Left ventricle myocardium inferior (tissue), 1 donor: ENCODE measurements at regions not wholly inside any gene's neighbourhood (a gene's known extent, or its start where the extent isn't known, plus 50 kb on each side); places are given as distances from the start of the nearest gene placed in this dataset.

Source experiments
- DNase-seq: peaks from one replicate; pipeline ENCODE4 v3.0.0-alpha.2; 2020
- H3K27ac ChIP-seq: fragments of 200-600 bp; replicated peaks from 2 replicates; pipeline ENCODE4 v1.8.0; 2021
- H3K27me3 ChIP-seq: fragments of 200-600 bp; 2 replicates; pipeline ENCODE4 v1.8.0; 2021; ENCODE audit warnings: low read depth
- H3K36me3 ChIP-seq: fragments of 200-600 bp; 2 replicates; pipeline ENCODE4 v1.8.0; 2021
- H3K4me1 ChIP-seq: fragments of 200-600 bp; 2 replicates; pipeline ENCODE4 v1.8.0; 2021
- H3K4me3 ChIP-seq: fragments of 200-600 bp; 2 replicates; pipeline ENCODE4 v1.8.0; 2021; ENCODE audit warnings: mild to moderate bottlenecking, moderate library complexity
- H3K9me3 ChIP-seq: fragments of 200-600 bp; replicated peaks from 2 replicates; pipeline ENCODE4 v1.8.0; 2021
- CTCF ChIP-seq: fragments of 200-600 bp; IDR thresholded peaks from 2 replicates; pipeline ENCODE4 v1.8.0; 2021; ENCODE audit warnings: antibody characterized with exemption, mild to moderate bottlenecking, borderline replicate concordance
- intact Hi-C: fragments of 100-400 bp; cut with micrococcal nuclease; formaldehyde crosslinking; loops from one replicate; pipeline ENCODE4 v1.11.0; 2022
- donor health status: DM: no; HTN: yes; CAD: no; lungs with severe emphysema.

- H3K4me1 ChIP-seq: no peaks in the 10 kb centered on the region
- H3K36me3 ChIP-seq: no peaks in the 10 kb centered on the region
- no peak overlapping the region for H3K27ac ChIP-seq
- no peak for TF ChIP-seq CTCF
- H3K4me3 ChIP-seq: no peak overlapping the region
- intact Hi-C loops: no loop called here
- no peak for DNase-seq
- H3K27me3 ChIP-seq: peaks cover 5% of the 10 kb centered on the region
- H3K9me3 ChIP-seq: no peaks in the 10 kb centered on the region
Observed at GRCh38 chr2:47996808-47997207, 90.5 kb upstream of the FBXO11 start.

GRCh38 chr2:47999512-47999911 lies 93.2 kb upstream of the FBXO11 start:
- Histone ChIP-seq H3K27me3 (peaks cover 5% of the 10 kb centered on the region), H3K36me3 (no peaks in the 10 kb centered on the region), H3K4me3 (no peak overlapping the region), H3K4me1 (no peaks in the 10 kb centered on the region), H3K9me3 (no peaks in the 10 kb centered on the region), H3K27ac (no peak overlapping the region)
- intact Hi-C loops: no loop called here
- TF ChIP-seq CTCF: no peak
- no peak for DNase-seq

GRCh38 chr2:48001498-48001897 lies 95.2 kb upstream of the FBXO11 start:
- Histone ChIP-seq H3K4me3 (no peak overlapping the region), H3K9me3 (no peaks in the 10 kb centered on the region), H3K27me3 (no peaks in the 10 kb centered on the region), H3K4me1 (no peaks in the 10 kb centered on the region), H3K27ac (no peak overlapping the region), H3K36me3 (no peaks in the 10 kb centered on the region)
- TF ChIP-seq CTCF: no peak
- DNase-seq: no peak
- intact Hi-C loops: no loop called here

GRCh38 chr2:48006094-48006493 lies 99.8 kb upstream of the FBXO11 start:
- intact Hi-C loops: no loop called here
- H3K4me3 ChIP-seq: no peak overlapping the region
- peaks cover 8% of the 10 kb centered on the region for H3K27me3 ChIP-seq
- no peak for TF ChIP-seq CTCF
- H3K4me1 ChIP-seq: no peaks in the 10 kb centered on the region
- DNase-seq: no peak
- no peak overlapping the region for H3K27ac ChIP-seq
- no peaks in the 10 kb centered on the region for H3K36me3 ChIP-seq
- no peaks in the 10 kb centered on the region for H3K9me3 ChIP-seq

GRCh38 chr2:48007699-48008268 lies 101.5 kb upstream of the FBXO11 start:
- Histone ChIP-seq H3K9me3 (no peaks in the 10 kb centered on the region), H3K27ac (no peak overlapping the region), H3K27me3 (peaks cover 8% of the 10 kb centered on the region), H3K36me3 (no peaks in the 10 kb centered on the region), H3K4me1 (no peaks in the 10 kb centered on the region), H3K4me3 (no peak overlapping the region)
- TF ChIP-seq CTCF: no peak
- no peak for DNase-seq
- intact Hi-C loops: no loop called here
